ENCODE measurements at regions not wholly inside any gene's neighbourhood (a gene's known extent, or its start where the extent isn't known, plus 50 kb on each side); places are given as distances from the start of the nearest gene placed in this dataset.

DNA sequence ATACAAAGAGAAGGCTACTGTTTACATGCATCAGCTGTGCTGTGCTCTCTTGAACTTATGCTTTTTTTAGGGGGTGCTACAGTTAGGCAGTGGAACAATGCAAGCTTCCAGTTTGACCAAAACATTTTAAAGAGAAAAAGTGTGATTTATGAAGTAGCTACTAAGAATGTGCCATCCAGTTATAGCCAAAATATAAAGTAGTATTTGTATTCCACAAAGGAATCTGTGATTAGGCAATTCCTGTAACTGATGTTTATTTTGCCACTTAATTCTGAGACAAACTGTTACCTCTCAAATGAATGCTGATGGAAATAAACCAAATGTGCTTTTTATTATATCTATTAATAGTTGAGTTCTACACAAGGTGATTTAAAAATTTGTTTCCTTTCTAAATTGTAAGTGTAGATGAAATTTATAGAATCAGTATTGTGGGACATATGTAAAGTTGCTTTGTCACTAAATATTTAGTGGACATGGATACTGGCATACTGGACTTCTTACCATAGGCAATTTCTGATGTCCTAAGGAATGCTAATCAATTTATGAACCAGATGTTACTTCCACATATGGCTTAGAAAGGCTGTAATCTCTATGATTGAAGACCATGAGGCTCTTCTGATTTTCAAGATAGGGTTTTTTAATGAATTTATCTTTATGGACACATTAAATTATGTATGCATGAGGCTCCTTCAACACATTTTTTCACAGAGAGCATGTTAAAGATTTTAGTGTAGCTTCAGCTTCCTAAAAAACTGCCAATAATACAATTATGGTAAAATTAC lies 410.2 kb downstream of the PRR16 start:
- DNase-seq (ENCODE audit: low spot score in 2 of 2): no peak
- no peak overlapping the region for H3K4me3 ChIP-seq (ENCODE audit: low read depth, poor library complexity, severe bottlenecking)
- TF ChIP-seq, protein P1, sequence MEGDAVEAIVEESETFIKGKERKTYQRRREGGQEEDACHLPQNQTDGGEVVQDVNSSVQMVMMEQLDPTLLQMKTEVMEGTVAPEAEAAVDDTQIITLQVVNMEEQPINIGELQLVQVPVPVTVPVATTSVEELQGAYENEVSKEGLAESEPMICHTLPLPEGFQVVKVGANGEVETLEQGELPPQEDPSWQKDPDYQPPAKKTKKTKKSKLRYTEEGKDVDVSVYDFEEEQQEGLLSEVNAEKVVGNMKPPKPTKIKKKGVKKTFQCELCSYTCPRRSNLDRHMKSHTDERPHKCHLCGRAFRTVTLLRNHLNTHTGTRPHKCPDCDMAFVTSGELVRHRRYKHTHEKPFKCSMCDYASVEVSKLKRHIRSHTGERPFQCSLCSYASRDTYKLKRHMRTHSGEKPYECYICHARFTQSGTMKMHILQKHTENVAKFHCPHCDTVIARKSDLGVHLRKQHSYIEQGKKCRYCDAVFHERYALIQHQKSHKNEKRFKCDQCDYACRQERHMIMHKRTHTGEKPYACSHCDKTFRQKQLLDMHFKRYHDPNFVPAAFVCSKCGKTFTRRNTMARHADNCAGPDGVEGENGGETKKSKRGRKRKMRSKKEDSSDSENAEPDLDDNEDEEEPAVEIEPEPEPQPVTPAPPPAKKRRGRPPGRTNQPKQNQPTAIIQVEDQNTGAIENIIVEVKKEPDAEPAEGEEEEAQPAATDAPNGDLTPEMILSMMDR (IDR thresholded peaks at IDR 0.05): no peak
- no peak for TF ChIP-seq POLR2A (IDR thresholded peaks at IDR 0.05)
- intact Hi-C loops (cut with DNase I; ENCODE audit: low total_unique reads): no loop called here

DNA sequence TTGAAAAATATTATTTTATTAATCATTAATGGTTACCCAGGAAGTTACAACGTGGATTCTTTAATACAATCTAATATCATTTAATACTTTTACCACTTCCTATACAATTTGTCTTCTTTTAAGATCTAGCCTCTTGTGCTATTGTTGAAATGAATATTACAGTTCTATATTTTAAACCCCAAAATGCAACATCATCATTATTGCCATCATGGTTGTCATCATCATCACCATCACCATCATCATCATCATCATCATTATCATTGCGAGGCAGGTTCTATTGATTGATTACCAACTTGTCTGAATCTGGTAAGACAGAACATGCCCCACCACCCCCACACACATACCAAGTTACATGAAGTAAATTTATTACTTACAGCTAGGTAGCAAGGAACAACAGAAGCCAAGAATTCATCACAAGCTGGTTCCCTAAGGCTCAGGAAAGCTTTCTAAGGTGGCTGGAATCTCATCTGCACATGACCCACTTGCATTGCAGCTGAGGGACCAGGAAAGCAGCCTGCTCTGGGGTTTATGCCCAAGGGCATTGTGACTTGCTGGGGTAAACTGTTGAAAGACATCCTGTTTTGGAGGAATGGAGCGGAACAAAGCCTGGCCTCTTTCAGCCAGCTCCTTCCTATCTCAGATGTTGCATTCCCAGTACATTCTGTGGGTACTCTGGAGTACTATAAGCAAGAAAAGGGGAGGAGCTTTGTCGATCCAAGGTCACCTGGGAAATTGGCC lies 418.1 kb downstream of the PRR16 start:
- intact Hi-C loops (cut with DNase I; ENCODE audit: low total_unique reads): no loop called here

DNA sequence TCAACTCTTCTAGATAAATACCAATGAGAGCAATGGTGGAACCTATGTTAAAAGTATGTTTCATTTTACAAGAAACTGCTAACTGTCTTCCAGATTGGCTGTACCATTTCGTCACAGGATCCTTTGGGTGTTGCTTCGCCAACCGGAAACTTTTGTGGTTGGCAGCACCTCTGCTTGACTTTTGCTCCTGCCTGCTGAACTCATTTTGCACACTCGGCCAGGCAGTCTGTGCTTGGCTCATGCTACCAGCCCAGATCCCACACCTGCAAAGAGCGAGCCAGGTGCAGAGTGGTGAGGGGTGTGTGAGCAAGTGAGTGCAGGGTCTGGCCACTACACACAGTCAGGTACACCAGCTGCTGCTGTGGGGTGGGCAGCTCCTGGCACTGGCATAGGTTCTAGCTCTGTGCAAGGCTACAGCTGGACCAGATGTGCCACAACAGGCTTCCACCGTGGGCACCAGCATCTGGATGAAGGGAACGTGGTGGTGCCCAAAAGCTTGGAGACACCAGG lies 422.3 kb downstream of the PRR16 start:
- intact Hi-C loops (cut with DNase I; ENCODE audit: low total_unique reads): no loop called here
- no peak overlapping the region for H3K4me3 ChIP-seq (ENCODE audit: low read depth, poor library complexity, severe bottlenecking)
- 82 to 86% methylated on average over 7 of the region's 7 CpGs for WGBS, 2 donors
- no peak for DNase-seq (ENCODE audit: low spot score in 2 of 2)
- TF ChIP-seq, protein P1 (IDR thresholded peaks at IDR 0.05): no peak
- no peak for TF ChIP-seq POLR2A (IDR thresholded peaks at IDR 0.05)

More for the DNA sequence above, 418.1 kb downstream of the PRR16 start:
- DNase-seq (ENCODE audit: low spot score in 2 of 2): no peak
- WGBS, 2 donors: 81 to 83% methylated on average over 4 of the region's 4 CpGs
- TF ChIP-seq, protein P1 (IDR thresholded peaks at IDR 0.05): no peak
- no peak for TF ChIP-seq POLR2A (IDR thresholded peaks at IDR 0.05)
- H3K4me3 ChIP-seq (ENCODE audit: low read depth, poor library complexity, severe bottlenecking): no peak overlapping the region

DNA sequence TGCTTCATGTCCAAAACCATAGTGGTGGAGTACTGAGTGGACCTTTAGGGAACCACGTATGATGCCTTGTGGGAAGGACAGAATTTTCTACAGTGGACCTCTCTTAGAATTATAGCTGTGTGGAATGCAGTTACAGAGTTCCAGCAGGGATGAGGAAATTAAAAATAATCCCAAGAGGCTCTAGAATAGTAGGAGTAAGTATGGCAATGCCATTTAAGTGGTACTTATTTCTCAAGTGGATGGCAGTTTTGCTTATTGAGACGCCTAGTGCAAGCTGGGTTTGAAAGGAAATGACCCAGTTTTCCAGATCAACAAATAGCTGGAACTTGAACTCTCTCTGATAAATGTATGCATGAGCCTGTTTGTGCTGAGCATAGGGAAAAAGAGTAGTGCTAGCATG lies 431.6 kb downstream of the PRR16 start:
- H3K4me3 ChIP-seq (ENCODE audit: low read depth, poor library complexity, severe bottlenecking): no peak overlapping the region
- WGBS, 2 donors: 71 to 77% methylated on average over 2 of the region's 2 CpGs
- intact Hi-C loops (cut with DNase I; ENCODE audit: low total_unique reads): no loop called here
- TF ChIP-seq, protein P1 (IDR thresholded peaks at IDR 0.05): no peak
- TF ChIP-seq POLR2A (IDR thresholded peaks at IDR 0.05): no peak
- DNase-seq (ENCODE audit: low spot score in 2 of 2): no peak

DNA sequence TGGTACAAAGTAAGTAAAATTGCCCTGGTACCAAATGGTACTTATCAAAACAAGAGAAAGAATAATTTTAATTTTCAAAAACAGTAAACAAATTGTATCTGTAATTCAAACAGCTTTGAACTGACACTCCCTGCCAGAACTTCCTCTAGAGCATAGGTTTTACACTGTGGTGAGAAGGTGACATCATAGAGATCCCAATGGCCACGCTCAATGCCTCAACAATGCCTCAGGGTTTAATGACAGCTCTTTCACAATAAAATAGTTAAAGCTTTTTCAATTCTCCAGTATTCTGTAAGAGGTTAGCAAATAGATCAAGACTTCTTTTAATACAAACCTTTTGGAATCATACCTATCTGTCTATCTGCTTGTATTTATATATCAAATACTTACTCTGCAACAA lies 437.1 kb downstream of the PRR16 start:
- 30 to 56% methylated on average over 1 of the region's 1 CpG for WGBS, 2 donors
- TF ChIP-seq, protein P1 (IDR thresholded peaks at IDR 0.05): no peak
- no peak for TF ChIP-seq POLR2A (IDR thresholded peaks at IDR 0.05)
- intact Hi-C loops (cut with DNase I; ENCODE audit: low total_unique reads): no loop called here
- no peak for DNase-seq (ENCODE audit: low spot score in 2 of 2)
- no peak overlapping the region for H3K4me3 ChIP-seq (ENCODE audit: low read depth, poor library complexity, severe bottlenecking)

Data from lower leg skin (tissue), 4 donors.